Activated CD4-positive, alpha-beta T cell treated with anti-CD3 and anti-CD28 coated beads for 36 hours (primary cell): ENCODE measurements at regions not wholly inside any gene's neighbourhood (a gene's known extent, or its start where the extent isn't known, plus 50 kb on each side); places are given as distances from the start of the nearest gene placed in this dataset.

Experiments
- ATAC-seq: fragments of 200-7000 bp; cut with Tn5 transposase; one replicate; pipeline ENCODE4 v1.10.0; 2021; ENCODE audit warnings: mild to moderate bottlenecking, moderate library complexity
- CTCF ChIA-PET: fragments of 350-600 bp; sonication (Branson Sonifier 250); formaldehyde crosslinking; loops from one replicate; lab custom pipeline; 2021; ENCODE audit warnings: antibody characterized with exemption; lab: Charles Lee
- POLR2A ChIA-PET: fragments of 350-600 bp; sonication (Branson Sonifier 250); formaldehyde crosslinking; loops from one replicate; lab custom pipeline; 2021; ENCODE audit warnings: antibody characterized with exemption, inconsistent platforms; lab: Charles Lee
- DNase-seq: peaks from one replicate; pipeline ENCODE4 v3.0.0-alpha.2; 2020
- H3K27ac Mint-ChIP-seq: one replicate; pipeline ENCODE4 v1.8.0; 2021; ENCODE audit warnings: mixed read lengths
- H3K27me3 Mint-ChIP-seq: one replicate; pipeline ENCODE4 v1.8.0; 2021; ENCODE audit warnings: mixed read lengths
- H3K36me3 Mint-ChIP-seq: one replicate; pipeline ENCODE4 v1.8.0; 2021; ENCODE audit warnings: low read depth, mixed read lengths
- H3K4me1 Mint-ChIP-seq: one replicate; pipeline ENCODE4 v1.8.0; 2021; ENCODE audit warnings: mixed read lengths
- H3K4me3 Mint-ChIP-seq: one replicate; pipeline ENCODE4 v1.8.0; 2021; ENCODE audit warnings: mild to moderate bottlenecking, moderate library complexity, mixed read lengths
- H3K9me3 Mint-ChIP-seq: one replicate; pipeline ENCODE4 v1.8.0; 2021; ENCODE audit warnings: low read depth, mixed read lengths
- intact Hi-C, 2 experiments: fragments of 100-400 bp; cut with DNase I in 1 of 2; cut with micrococcal nuclease in 1 of 2; formaldehyde crosslinking; loops; one replicate each; pipeline versions ENCODE4 v1.14.2 to v1.15.1; 2022 to 2024; cut with DNase I, micrococcal nuclease

- ChIA-PET CTCF (no interaction called here), POLR2A (no interaction called here)
- Mint-ChIP-seq H3K9me3 (no peaks in the 10 kb centered on the region), H3K4me1 (no peaks in the 10 kb centered on the region), H3K36me3 (no peaks in the 10 kb centered on the region), H3K27ac (no peak overlapping the region), H3K27me3 (no peaks in the 10 kb centered on the region), H3K4me3 (no peak overlapping the region)
- no peak for DNase-seq
- intact Hi-C loops = no loop called here
- no peak for ATAC-seq
These were observed 1082.5 kb downstream of the BRD1 start for GRCh38 chr22:48744967-48745841.

GRCh38 chr22:48744283-48744641 lies 1083.4 kb downstream of the BRD1 start:
- no peaks in the 10 kb centered on the region for H3K4me1 Mint-ChIP-seq
- CTCF ChIA-PET = no interaction called here
- no peaks in the 10 kb centered on the region for H3K9me3 Mint-ChIP-seq
- no peak overlapping the region for H3K4me3 Mint-ChIP-seq
- DNase-seq = no peak
- intact Hi-C loops = no loop called here
- H3K36me3 Mint-ChIP-seq = no peaks in the 10 kb centered on the region
- POLR2A ChIA-PET = no interaction called here
- no peak for ATAC-seq
- H3K27me3 Mint-ChIP-seq = no peaks in the 10 kb centered on the region
- no peak overlapping the region for H3K27ac Mint-ChIP-seq

GRCh38 chr22:48743601-48744282 lies 1083.9 kb downstream of the BRD1 start:
- H3K9me3 Mint-ChIP-seq = no peaks in the 10 kb centered on the region
- CTCF ChIA-PET = no interaction called here
- H3K27ac Mint-ChIP-seq = no peak overlapping the region
- H3K27me3 Mint-ChIP-seq = no peaks in the 10 kb centered on the region
- DNase-seq = no peak
- POLR2A ChIA-PET = no interaction called here
- H3K36me3 Mint-ChIP-seq = no peaks in the 10 kb centered on the region
- no peaks in the 10 kb centered on the region for H3K4me1 Mint-ChIP-seq
- H3K4me3 Mint-ChIP-seq = no peak overlapping the region
- ATAC-seq = no peak
- intact Hi-C loops = no loop called here

- POLR2A ChIA-PET = no interaction called here
- DNase-seq (no peak), ATAC-seq (no peak)
- H3K4me3 Mint-ChIP-seq = no peak overlapping the region
- CTCF ChIA-PET = no interaction called here
- H3K36me3 Mint-ChIP-seq = no peaks in the 10 kb centered on the region
- no peaks in the 10 kb centered on the region for H3K9me3 Mint-ChIP-seq
- H3K27ac Mint-ChIP-seq = no peak overlapping the region
- H3K27me3 Mint-ChIP-seq = no peaks in the 10 kb centered on the region
- H3K4me1 Mint-ChIP-seq = no peaks in the 10 kb centered on the region
- intact Hi-C loops = no loop called here
These were observed 1084.9 kb downstream of the BRD1 start for GRCh38 chr22:48742556-48743343.

GRCh38 chr22:48742191-48742555 lies 1085.5 kb downstream of the BRD1 start:
- H3K36me3 Mint-ChIP-seq = no peaks in the 10 kb centered on the region
- CTCF ChIA-PET = no interaction called here
- H3K27me3 Mint-ChIP-seq = no peaks in the 10 kb centered on the region
- intact Hi-C loops = no loop called here
- no peak overlapping the region for H3K27ac Mint-ChIP-seq
- H3K4me1 Mint-ChIP-seq = no peaks in the 10 kb centered on the region
- POLR2A ChIA-PET = no interaction called here
- no peaks in the 10 kb centered on the region for H3K9me3 Mint-ChIP-seq
- no peak for DNase-seq
- H3K4me3 Mint-ChIP-seq = no peak overlapping the region
- no peak for ATAC-seq

GRCh38 chr22:48741540-48741939 lies 1086.1 kb downstream of the BRD1 start:
- Mint-ChIP-seq H3K27me3 (no peaks in the 10 kb centered on the region), H3K4me1 (no peaks in the 10 kb centered on the region), H3K4me3 (no peak overlapping the region), H3K9me3 (no peaks in the 10 kb centered on the region), H3K36me3 (no peaks in the 10 kb centered on the region), H3K27ac (no peak overlapping the region)
- no peak for ATAC-seq
- intact Hi-C loops = no loop called here
- DNase-seq = no peak
- CTCF ChIA-PET = no interaction called here
- POLR2A ChIA-PET = no interaction called here

- Mint-ChIP-seq H3K4me3 (no peak overlapping the region), H3K9me3 (no peaks in the 10 kb centered on the region), H3K27me3 (no peaks in the 10 kb centered on the region), H3K36me3 (no peaks in the 10 kb centered on the region), H3K4me1 (no peaks in the 10 kb centered on the region), H3K27ac (no peak overlapping the region)
- intact Hi-C loops = no loop called here
- POLR2A ChIA-PET = interaction anchor here (0.6 kb wide), 1 partner anchor 111 kb away, joined by 3 read pairs; no protein-coding TSS in a partner anchor
- DNase-seq = no peak
- ATAC-seq = no peak
- CTCF ChIA-PET = no interaction called here
These were observed 1086.8 kb downstream of the BRD1 start for GRCh38 chr22:48740731-48741405.

GRCh38 chr22:48740086-48740730 lies 1087.5 kb downstream of the BRD1 start:
- ATAC-seq (no peak), DNase-seq (no peak)
- Mint-ChIP-seq H3K4me1 (no peaks in the 10 kb centered on the region), H3K4me3 (no peak overlapping the region), H3K27me3 (no peaks in the 10 kb centered on the region), H3K36me3 (no peaks in the 10 kb centered on the region), H3K9me3 (no peaks in the 10 kb centered on the region), H3K27ac (no peak overlapping the region)
- intact Hi-C loops = no loop called here
- POLR2A ChIA-PET = no interaction called here
- CTCF ChIA-PET = no interaction called here

- H3K9me3 Mint-ChIP-seq = no peaks in the 10 kb centered on the region
- CTCF ChIA-PET = no interaction called here
- H3K27me3 Mint-ChIP-seq = no peaks in the 10 kb centered on the region
- intact Hi-C loops = no loop called here
- DNase-seq (no peak), ATAC-seq (no peak)
- no peaks in the 10 kb centered on the region for H3K4me1 Mint-ChIP-seq
- H3K36me3 Mint-ChIP-seq = no peaks in the 10 kb centered on the region
- POLR2A ChIA-PET = no interaction called here
- H3K4me3 Mint-ChIP-seq = no peak overlapping the region
- H3K27ac Mint-ChIP-seq = no peak overlapping the region
These were observed 1088.2 kb downstream of the BRD1 start for GRCh38 chr22:48739348-48740085.

GRCh38 chr22:48738204-48738980 lies 1089.3 kb downstream of the BRD1 start:
- Mint-ChIP-seq H3K4me3 (no peak overlapping the region), H3K27me3 (no peaks in the 10 kb centered on the region), H3K4me1 (no peaks in the 10 kb centered on the region), H3K27ac (no peak overlapping the region), H3K36me3 (no peaks in the 10 kb centered on the region), H3K9me3 (no peaks in the 10 kb centered on the region)
- ATAC-seq (no peak), DNase-seq (no peak)
- ChIA-PET CTCF (interaction anchor here (0.6 kb wide), 1 partner anchor 40 kb away, joined by 3 read pairs; no protein-coding TSS in a partner anchor), POLR2A (interaction anchor here (0.6 kb wide), 1 partner anchor 571 kb away, joined by 3 read pairs; no protein-coding TSS in a partner anchor)
- intact Hi-C loops = no loop called here
